AG10803 (cell line): ENCODE measurements at regions not wholly inside any gene's neighbourhood (a gene's known extent, or its start where the extent isn't known, plus 50 kb on each side); places are given as distances from the start of the nearest gene placed in this dataset.
"Not testable (repeated sequence)": the region's sequence is repeated elsewhere in the genome, so short reads cannot be mapped to it uniquely, and the experiment has no call there.

ENCODE experiments used
- DNase-seq: peaks from one replicate; pipeline ENCODE4 v3.0.0; 2010; ENCODE audit warnings: low read depth
- H3K4me3 ChIP-seq: 2 replicates; pipeline ENCODE4 v1.5.1; 2011; ENCODE audit warnings: mild to moderate bottlenecking, low read length, control low read depth
- TF ChIP-seq, protein P1 (sequence below): conservative IDR thresholded peaks from 2 replicates; pipeline ENCODE4 v1.5.1; 2011; ENCODE audit warnings: mild to moderate bottlenecking, low read length, control low read depth, inconsistent platforms

- H3K4me3 ChIP-seq = no peak overlapping the region
- no peak for DNase-seq
- TF ChIP-seq, protein P1, sequence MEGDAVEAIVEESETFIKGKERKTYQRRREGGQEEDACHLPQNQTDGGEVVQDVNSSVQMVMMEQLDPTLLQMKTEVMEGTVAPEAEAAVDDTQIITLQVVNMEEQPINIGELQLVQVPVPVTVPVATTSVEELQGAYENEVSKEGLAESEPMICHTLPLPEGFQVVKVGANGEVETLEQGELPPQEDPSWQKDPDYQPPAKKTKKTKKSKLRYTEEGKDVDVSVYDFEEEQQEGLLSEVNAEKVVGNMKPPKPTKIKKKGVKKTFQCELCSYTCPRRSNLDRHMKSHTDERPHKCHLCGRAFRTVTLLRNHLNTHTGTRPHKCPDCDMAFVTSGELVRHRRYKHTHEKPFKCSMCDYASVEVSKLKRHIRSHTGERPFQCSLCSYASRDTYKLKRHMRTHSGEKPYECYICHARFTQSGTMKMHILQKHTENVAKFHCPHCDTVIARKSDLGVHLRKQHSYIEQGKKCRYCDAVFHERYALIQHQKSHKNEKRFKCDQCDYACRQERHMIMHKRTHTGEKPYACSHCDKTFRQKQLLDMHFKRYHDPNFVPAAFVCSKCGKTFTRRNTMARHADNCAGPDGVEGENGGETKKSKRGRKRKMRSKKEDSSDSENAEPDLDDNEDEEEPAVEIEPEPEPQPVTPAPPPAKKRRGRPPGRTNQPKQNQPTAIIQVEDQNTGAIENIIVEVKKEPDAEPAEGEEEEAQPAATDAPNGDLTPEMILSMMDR = no peak
These were observed 111.2 kb upstream of the CEP126 start for GRCh38 chr11:101803651-101804050.

- H3K4me3 ChIP-seq = no peak overlapping the region
- TF ChIP-seq, protein P1 = no peak
- DNase-seq = peak; percentile 10
These were observed 117.5 kb upstream of the CEP126 start for GRCh38 chr11:101797335-101797734.

DNA sequence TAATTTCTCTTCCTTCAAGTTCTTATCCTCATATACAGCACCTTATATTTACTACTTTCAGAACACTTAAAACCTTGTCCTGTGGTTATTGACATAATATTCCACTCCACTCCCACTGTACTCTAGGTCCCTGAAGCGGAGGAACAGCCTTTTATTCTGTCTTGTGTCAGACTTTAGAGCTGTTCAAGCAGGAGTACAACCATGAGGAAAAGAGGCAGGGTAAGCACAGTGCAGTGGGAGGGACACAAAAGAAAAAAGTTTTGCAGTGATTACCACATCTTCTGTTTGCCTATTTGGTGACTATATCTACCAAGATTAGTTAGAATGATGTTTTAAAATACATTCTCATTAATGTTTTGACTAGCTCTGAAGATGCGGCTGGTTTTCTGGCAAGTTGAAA is 122.0 kb upstream of the CEP126 start:
- TF ChIP-seq, protein P1 = no peak
- H3K4me3 ChIP-seq = no peak overlapping the region
- DNase-seq = no peak

- TF ChIP-seq, protein P1 = no peak
- H3K4me3 ChIP-seq = no peak overlapping the region
- peak; percentile 43 for DNase-seq
These were observed 127.9 kb upstream of the CEP126 start for GRCh38 chr11:101786916-101787315.

GRCh38 chr11:101786421-101786820 is 128.4 kb upstream of the CEP126 start:
- H3K4me3 ChIP-seq = no peak overlapping the region
- DNase-seq = no peak

GRCh38 chr11:101779167-101779566 is 135.6 kb upstream of the CEP126 start:
- DNase-seq, H3K4me3 ChIP-seq: not testable (repeated sequence)

More at GRCh38 chr11:101786421-101786820, 128.4 kb upstream of the CEP126 start:
- TF ChIP-seq, protein P1 = no peak

DNA sequence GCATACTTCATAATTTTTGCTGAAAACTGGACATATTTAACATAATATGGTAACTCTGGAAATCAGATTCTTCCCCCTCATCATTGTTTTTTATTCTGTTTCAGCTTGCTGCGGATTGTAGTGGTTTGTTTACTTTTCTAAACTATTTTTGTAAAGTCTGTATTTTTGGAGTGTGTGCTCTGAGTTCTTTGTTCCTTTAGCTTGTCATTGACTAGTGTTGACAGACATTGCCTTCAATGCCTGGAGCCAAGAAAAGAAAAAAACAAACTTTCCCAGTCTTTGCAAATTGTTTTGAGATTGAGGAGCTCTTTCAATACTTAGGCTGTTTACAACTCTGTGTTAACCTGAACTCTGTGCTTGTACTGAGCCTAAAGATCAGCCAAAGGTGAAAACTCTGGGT is 137.3 kb upstream of the CEP126 start:
- H3K4me3 ChIP-seq = no peak overlapping the region
- TF ChIP-seq, protein P1 = no peak
- no peak for DNase-seq

- TF ChIP-seq, protein P1 = no peak
- no peak for DNase-seq
- H3K4me3 ChIP-seq = no peak overlapping the region
These were observed 139.8 kb upstream of the CEP126 start for GRCh38 chr11:101775033-101775432.
